Tibial nerve (tissue), 4 donors: ENCODE measurements at regions not wholly inside any gene's neighbourhood (a gene's known extent, or its start where the extent isn't known, plus 50 kb on each side); places are given as distances from the start of the nearest gene placed in this dataset.

ENCODE experiments used
- DNase-seq, 2 donors: peaks; one replicate each; pipeline ENCODE4 v3.0.0-alpha.2; 2019; ENCODE audit warnings: low spot score in 2 of 2
- H3K27ac ChIP-seq, 4 donors: fragments of 200-600 bp; sonication (generic) in 3 of 4; one replicate each; pipeline ENCODE4 v1.5.1; 2017 to 2019; ENCODE audit warnings: mild to moderate bottlenecking in 1 of 4
- H3K27me3 ChIP-seq, 2 donors: fragments of 200-600 bp; sonication (generic) in 1 of 2; one replicate each; pipeline versions ENCODE4 v1.5.1 to v1.6.0; 2017 to 2019
- H3K36me3 ChIP-seq, 3 donors: fragments of 200-600 bp; sonication (generic); one replicate each; pipeline ENCODE4 v1.5.1; 2018 to 2019
- H3K4me1 ChIP-seq, 4 donors: fragments of 200-600 bp; sonication (generic) in 3 of 4; one replicate each; pipeline ENCODE4 v1.5.1; 2017 to 2019
- H3K4me3 ChIP-seq, 4 donors: fragments of 200-600 bp; sonication (generic) in 3 of 4; one replicate each; pipeline ENCODE4 v1.5.1; 2017 to 2019; ENCODE audit warnings: mild to moderate bottlenecking in 1 of 4, moderate library complexity in 1 of 4
- H3K9me3 ChIP-seq, 4 donors: fragments of 200-600 bp; sonication (generic) in 3 of 4; one replicate each; pipeline ENCODE4 v1.5.1; 2017 to 2019
- CTCF ChIP-seq, 5 experiments: fragments of 200-600 bp in 3 of 5; fragments of 450-650 bp in 2 of 5; sonication (generic) in 3 of 5; IDR thresholded peaks; one replicate each; pipeline ENCODE4 v1.5.1; 2016 to 2019; ENCODE audit warnings: antibody characterized with exemption in 5 of 5, mild to moderate bottlenecking in 3 of 5, moderate library complexity in 2 of 5
- EP300 ChIP-seq, 2 donors: sonication (generic); formaldehyde crosslinking; IDR thresholded peaks; one replicate each; pipeline ENCODE4 v1.6.1; 2017; ENCODE audit warnings: antibody characterized with exemption in 2 of 2, mild to moderate bottlenecking in 1 of 2
- POLR2A ChIP-seq, 2 donors: fragments of 450-650 bp; IDR thresholded peaks; one replicate each; pipeline ENCODE4 v1.6.1; 2017; ENCODE audit warnings: antibody characterized with exemption in 2 of 2, mild to moderate bottlenecking in 2 of 2, moderate library complexity in 2 of 2
- WGBS, 2 donors: methylation state at CpG; one replicate each; pipeline ENCODE4 v1.1.5; 2018; 5-methylcytosine and 5-hydroxymethylcytosine counted together

DNA sequence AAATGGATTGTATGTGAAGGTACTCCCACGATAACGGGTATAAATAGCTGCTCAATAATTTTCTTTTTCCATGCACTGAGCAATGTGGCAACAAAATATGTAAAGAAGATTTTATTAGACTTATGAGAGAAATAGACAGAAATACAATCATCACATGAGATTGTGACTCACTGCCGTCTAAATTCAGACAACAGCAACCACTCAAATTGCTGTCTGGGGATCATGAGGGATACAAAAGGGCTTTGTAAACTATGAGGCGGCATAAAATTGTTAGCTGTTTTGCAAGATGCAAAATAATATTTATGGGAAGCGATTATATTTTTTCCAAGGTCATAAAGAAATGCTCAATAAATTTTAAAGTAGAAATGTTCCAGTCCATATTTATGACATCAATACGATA, 259.1 kb upstream of the AGAP1 start:
- WGBS, 2 donors = 31 to 34% methylated on average over 6 of the region's 6 CpGs
- Histone ChIP-seq H3K9me3 (no peaks in the 10 kb centered on the region), H3K4me1 (peaks cover 0 to 50% (median 22%) of the 10 kb centered on the region in 4 donors), H3K36me3 (no peaks in the 10 kb centered on the region), H3K4me3 (no peak overlapping the region), H3K27me3 (no peaks in the 10 kb centered on the region), H3K27ac (peak overlapping the region in 2 of 4 donors; percentile 39 to 79)
- no peak for DNase-seq
- TF ChIP-seq POLR2A (IDR thresholded peaks at IDR 0.05) = no peak
- TF ChIP-seq EP300 (IDR thresholded peaks at IDR 0.05) = peak; percentile 21 to 76

- H3K36me3 ChIP-seq = no peaks in the 10 kb centered on the region
- DNase-seq = no peak
- H3K4me1 ChIP-seq = peaks cover 0 to 41% (median 22%) of the 10 kb centered on the region in 4 donors
- WGBS, 2 donors = 64 to 82% methylated on average over 7 of the region's 7 CpGs
- H3K27me3 ChIP-seq = no peaks in the 10 kb centered on the region
- TF ChIP-seq CTCF (IDR thresholded peaks at IDR 0.05) (no peak), EP300 (IDR thresholded peaks at IDR 0.05) (no peak), POLR2A (IDR thresholded peaks at IDR 0.05) (no peak)
- H3K4me3 ChIP-seq = no peak overlapping the region
- H3K27ac ChIP-seq = peak overlapping the region in 1 of 4 donors; percentile 13
- H3K9me3 ChIP-seq = no peaks in the 10 kb centered on the region
These were observed 257.7 kb upstream of the AGAP1 start for GRCh38 chr2:235235977-235236767.

GRCh38 chr2:235238537-235238936, 255.3 kb upstream of the AGAP1 start:
- TF ChIP-seq EP300 (IDR thresholded peaks at IDR 0.05) (peak in 1 of 2 donors; percentile 51), POLR2A (IDR thresholded peaks at IDR 0.05) (no peak)

DNA sequence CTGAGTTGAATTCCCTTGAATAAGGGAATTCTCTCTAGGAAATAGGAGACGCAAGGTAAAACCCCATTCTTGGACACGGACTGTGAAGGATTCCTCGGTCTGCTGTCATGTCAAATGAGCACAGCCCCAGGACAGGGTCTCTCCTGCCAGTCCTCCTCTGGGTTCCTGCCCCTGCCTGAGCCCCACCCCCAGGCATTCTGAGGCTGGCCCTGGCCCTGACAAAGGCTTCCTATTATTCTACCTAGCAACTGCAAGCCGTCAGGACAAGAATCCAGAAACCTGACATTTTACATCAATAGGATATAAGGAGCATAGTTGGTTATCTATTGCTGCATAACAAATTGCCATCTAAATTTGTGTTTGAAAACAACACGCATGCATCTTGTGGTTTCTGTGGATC, 253.3 kb upstream of the AGAP1 start:
- H3K27me3 ChIP-seq = no peaks in the 10 kb centered on the region
- no peak for TF ChIP-seq POLR2A (IDR thresholded peaks at IDR 0.05)
- no peak for TF ChIP-seq CTCF (IDR thresholded peaks at IDR 0.05)
- TF ChIP-seq EP300 (IDR thresholded peaks at IDR 0.05) = no peak
- peaks cover 0 to 28% (median 9%) of the 10 kb centered on the region in 4 donors for H3K4me1 ChIP-seq
- WGBS, 2 donors = 83 to 87% methylated on average over 5 of the region's 5 CpGs
- no peak overlapping the region for H3K4me3 ChIP-seq
- H3K27ac ChIP-seq = no peak overlapping the region
- H3K9me3 ChIP-seq = no peaks in the 10 kb centered on the region
- H3K36me3 ChIP-seq = no peaks in the 10 kb centered on the region
- DNase-seq = no peak

More at GRCh38 chr2:235238537-235238936, 255.3 kb upstream of the AGAP1 start:
- H3K27ac ChIP-seq = peak overlapping the region in 2 of 4 donors; percentile 20 to 57
- DNase-seq = peak; percentile 22 to 58
- no peak overlapping the region for H3K4me3 ChIP-seq
- H3K9me3 ChIP-seq = no peaks in the 10 kb centered on the region
- H3K4me1 ChIP-seq = peaks cover 0 to 22% (median 11%) of the 10 kb centered on the region in 4 donors
- H3K36me3 ChIP-seq = no peaks in the 10 kb centered on the region
- no peaks in the 10 kb centered on the region for H3K27me3 ChIP-seq
- WGBS, 2 donors = 3 to 12% methylated on average over 3 of the region's 3 CpGs

GRCh38 chr2:235244255-235245220, 249.3 kb upstream of the AGAP1 start:
- DNase-seq = no peak
- WGBS, 2 donors = 27 to 30% methylated on average over 8 of the region's 8 CpGs

More at GRCh38 chr2:235244255-235245220, 249.3 kb upstream of the AGAP1 start:
- H3K27me3 ChIP-seq = no peaks in the 10 kb centered on the region
- peak overlapping the region in 2 of 4 donors; percentile 29 to 79 for H3K27ac ChIP-seq
- no peaks in the 10 kb centered on the region for H3K9me3 ChIP-seq
- no peaks in the 10 kb centered on the region for H3K36me3 ChIP-seq
- H3K4me3 ChIP-seq = no peak overlapping the region
- peaks cover 0 to 19% (median 3%) of the 10 kb centered on the region in 4 donors for H3K4me1 ChIP-seq
- no peak for TF ChIP-seq POLR2A (IDR thresholded peaks at IDR 0.05)
- TF ChIP-seq CTCF (IDR thresholded peaks at IDR 0.05) = no peak
- no peak for TF ChIP-seq EP300 (IDR thresholded peaks at IDR 0.05)
